ENCODE measurements at regions not wholly inside any gene's neighbourhood (a gene's known extent, or its start where the extent isn't known, plus 50 kb on each side); places are given as distances from the start of the nearest gene placed in this dataset.

- no peak overlapping the region for H3K4me3 ChIP-seq (ENCODE audit: control insufficient read depth, low read depth, low read length)
- TF ChIP-seq, protein P1, sequence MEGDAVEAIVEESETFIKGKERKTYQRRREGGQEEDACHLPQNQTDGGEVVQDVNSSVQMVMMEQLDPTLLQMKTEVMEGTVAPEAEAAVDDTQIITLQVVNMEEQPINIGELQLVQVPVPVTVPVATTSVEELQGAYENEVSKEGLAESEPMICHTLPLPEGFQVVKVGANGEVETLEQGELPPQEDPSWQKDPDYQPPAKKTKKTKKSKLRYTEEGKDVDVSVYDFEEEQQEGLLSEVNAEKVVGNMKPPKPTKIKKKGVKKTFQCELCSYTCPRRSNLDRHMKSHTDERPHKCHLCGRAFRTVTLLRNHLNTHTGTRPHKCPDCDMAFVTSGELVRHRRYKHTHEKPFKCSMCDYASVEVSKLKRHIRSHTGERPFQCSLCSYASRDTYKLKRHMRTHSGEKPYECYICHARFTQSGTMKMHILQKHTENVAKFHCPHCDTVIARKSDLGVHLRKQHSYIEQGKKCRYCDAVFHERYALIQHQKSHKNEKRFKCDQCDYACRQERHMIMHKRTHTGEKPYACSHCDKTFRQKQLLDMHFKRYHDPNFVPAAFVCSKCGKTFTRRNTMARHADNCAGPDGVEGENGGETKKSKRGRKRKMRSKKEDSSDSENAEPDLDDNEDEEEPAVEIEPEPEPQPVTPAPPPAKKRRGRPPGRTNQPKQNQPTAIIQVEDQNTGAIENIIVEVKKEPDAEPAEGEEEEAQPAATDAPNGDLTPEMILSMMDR (conservative IDR thresholded peaks at IDR 0.05; ENCODE audit: control insufficient read depth, insufficient read depth, low read depth, low read length), result no peak
- no peak for DNase-seq (ENCODE audit: low read depth)
Observed at GRCh38 chr10:23694921-23695824, 256.3 kb downstream of the OTUD1 start.

GRCh38 chr10:23695825-23696420 is 257.0 kb downstream of the OTUD1 start:
- DNase-seq (ENCODE audit: low read depth), result no peak
- TF ChIP-seq, protein P1 (conservative IDR thresholded peaks at IDR 0.05; ENCODE audit: control insufficient read depth, insufficient read depth, low read depth, low read length), result no peak
- H3K4me3 ChIP-seq (ENCODE audit: control insufficient read depth, low read depth, low read length), result no peak overlapping the region

DNA sequence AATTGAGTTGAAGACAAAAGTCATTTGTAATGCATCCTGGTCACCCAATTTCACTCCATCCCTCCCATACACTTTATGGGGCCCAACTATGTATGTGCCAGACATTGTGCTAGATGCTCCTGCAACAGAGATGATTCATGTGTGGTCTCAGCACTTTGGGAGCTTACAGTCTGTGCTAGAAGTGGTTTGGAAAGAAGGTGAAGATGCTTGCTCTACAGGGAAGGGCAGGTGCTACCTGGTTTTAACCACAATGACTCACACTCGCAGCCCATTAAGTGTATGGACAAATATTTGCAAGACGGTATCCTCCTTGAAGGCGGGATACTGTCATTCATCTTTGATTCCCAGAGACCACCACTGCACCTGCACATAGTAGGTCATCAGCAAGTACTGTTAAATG is 257.6 kb downstream of the OTUD1 start:
- DNase-seq (ENCODE audit: low read depth), result no peak

DNA sequence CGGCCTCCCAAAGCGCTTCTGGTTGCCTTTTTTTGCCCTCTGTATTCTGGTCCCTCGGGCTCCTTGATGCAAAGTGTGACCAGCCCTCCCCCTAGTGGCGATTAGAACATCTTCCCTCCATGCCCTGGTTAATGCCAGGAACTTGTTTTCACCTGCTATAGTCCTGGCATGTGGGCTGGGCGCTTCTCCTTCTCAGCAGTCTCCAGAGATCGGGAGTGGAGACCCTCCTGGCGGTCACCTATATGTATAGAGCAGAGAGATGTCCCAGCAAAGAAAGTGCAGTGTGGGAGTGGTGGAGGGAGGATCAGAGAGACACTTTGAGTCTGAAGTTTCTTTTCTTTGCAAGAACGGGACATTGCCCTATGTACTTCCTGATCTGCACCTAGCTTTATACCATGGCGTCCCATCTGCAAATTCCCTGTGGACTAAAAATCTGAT is 264.1 kb downstream of the OTUD1 start:
- H3K4me3 ChIP-seq (ENCODE audit: control insufficient read depth, low read depth, low read length), result no peak overlapping the region
- TF ChIP-seq, protein P1 (conservative IDR thresholded peaks at IDR 0.05; ENCODE audit: control insufficient read depth, insufficient read depth, low read depth, low read length), result peak; percentile 70
- peak; percentile 70 for DNase-seq (ENCODE audit: low read depth)

More for the DNA sequence above, 257.6 kb downstream of the OTUD1 start:
- H3K4me3 ChIP-seq (ENCODE audit: control insufficient read depth, low read depth, low read length), result no peak overlapping the region
- TF ChIP-seq, protein P1 (conservative IDR thresholded peaks at IDR 0.05; ENCODE audit: control insufficient read depth, insufficient read depth, low read depth, low read length), result no peak

- DNase-seq (ENCODE audit: low read depth), result no peak
- TF ChIP-seq, protein P1 (conservative IDR thresholded peaks at IDR 0.05; ENCODE audit: control insufficient read depth, insufficient read depth, low read depth, low read length), result no peak
- no peak overlapping the region for H3K4me3 ChIP-seq (ENCODE audit: control insufficient read depth, low read depth, low read length)
Observed at GRCh38 chr10:23715363-23715762, 276.5 kb downstream of the OTUD1 start.

DNA sequence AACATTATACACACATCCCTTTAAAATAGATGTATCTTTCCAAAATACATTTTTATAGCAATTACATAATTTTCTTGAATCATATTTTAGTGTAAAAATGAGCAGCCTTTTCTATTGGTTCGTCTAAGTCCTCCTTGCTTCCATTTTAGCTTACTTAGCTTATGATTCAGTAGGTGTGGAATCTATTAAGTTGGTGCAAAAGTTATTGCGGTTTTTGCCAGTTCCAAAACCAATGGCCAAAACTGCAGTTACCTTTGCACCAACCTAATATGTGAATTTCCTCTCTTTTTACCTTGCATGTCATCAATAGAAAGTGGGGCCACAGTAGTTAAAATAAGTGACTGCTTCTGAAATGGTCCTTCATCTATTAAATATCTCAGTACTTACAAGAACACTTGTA is 279.0 kb downstream of the OTUD1 start:
- DNase-seq (ENCODE audit: low read depth), result no peak
- H3K4me3 ChIP-seq (ENCODE audit: control insufficient read depth, low read depth, low read length), result no peak overlapping the region
- TF ChIP-seq, protein P1 (conservative IDR thresholded peaks at IDR 0.05; ENCODE audit: control insufficient read depth, insufficient read depth, low read depth, low read length), result no peak

Measured in fibroblast of mammary gland (primary cell).